GM12891 (cell line): ENCODE measurements at regions not wholly inside any gene's neighbourhood (a gene's known extent, or its start where the extent isn't known, plus 50 kb on each side); places are given as distances from the start of the nearest gene placed in this dataset.

ENCODE experiments used
- DNase-seq: peaks from one replicate; pipeline ENCODE4 v3.0.0; 2011; ENCODE audit warnings: low spot score; ENCODE audit not compliant: insufficient read length
- FAIRE-seq: peaks from 2 replicates; lab custom pipeline; 2011; peaks lifted over from hg19 to GRCh38; lab: Jason Lieb, UNC
- PAX5 ChIP-seq: IDR thresholded peaks from 2 replicates; pipeline ENCODE4 v1.6.1; 2011; ENCODE audit warnings: low read length, moderate library complexity, mild to moderate bottlenecking; ENCODE audit not compliant: insufficient read depth, severe bottlenecking
- POLR2A ChIP-seq: IDR thresholded peaks from 2 replicates; pipeline ENCODE4 v1.6.1; 2011; ENCODE audit warnings: low read depth, low read length, control low read depth
- POLR2AphosphoS5 ChIP-seq: IDR thresholded peaks from 2 replicates; pipeline ENCODE4 v1.6.1; 2011; ENCODE audit warnings: low read depth, low read length, control low read depth
- POU2F2 ChIP-seq: IDR thresholded peaks from 2 replicates; pipeline ENCODE4 v1.6.1; 2011; ENCODE audit warnings: low read depth, mild to moderate bottlenecking, control low read depth, low read length, moderate library complexity
- SPI1 ChIP-seq: IDR thresholded peaks from 2 replicates; pipeline ENCODE4 v1.6.1; 2011; ENCODE audit warnings: low read depth, low read length, control low read depth
- TAF1 ChIP-seq: IDR thresholded peaks from 2 replicates; pipeline ENCODE4 v1.6.1; 2011; ENCODE audit warnings: low read depth, low read length, control low read depth

GRCh38 chr4:175456131-175456530 lies 355.9 kb downstream of the GPM6A start:
- FAIRE-seq (no peak), DNase-seq (no peak)
- TF ChIP-seq POU2F2, result no peak
- no peak for TF ChIP-seq TAF1
- TF ChIP-seq SPI1, result no peak
- TF ChIP-seq POLR2AphosphoS5, result no peak
- TF ChIP-seq POLR2A, result no peak
- no peak for TF ChIP-seq PAX5

GRCh38 chr4:175457956-175458355 lies 354.1 kb downstream of the GPM6A start:
- DNase-seq (no peak), FAIRE-seq (no peak)
- no peak for TF ChIP-seq TAF1
- no peak for TF ChIP-seq SPI1
- no peak for TF ChIP-seq POLR2A
- no peak for TF ChIP-seq PAX5
- no peak for TF ChIP-seq POLR2AphosphoS5
- TF ChIP-seq POU2F2, result no peak

- TF ChIP-seq TAF1 (no peak), POU2F2 (no peak), POLR2A (no peak), PAX5 (no peak), POLR2AphosphoS5 (no peak), SPI1 (no peak)
Measured at GRCh38 chr4:175459571-175459970, 352.5 kb downstream of the GPM6A start.

GRCh38 chr4:175460414-175460813 lies 351.6 kb downstream of the GPM6A start:
- FAIRE-seq (no peak), DNase-seq (no peak)
- TF ChIP-seq POLR2A (no peak), POU2F2 (no peak), POLR2AphosphoS5 (no peak), PAX5 (no peak), SPI1 (no peak), TAF1 (no peak)

More at GRCh38 chr4:175459571-175459970, 352.5 kb downstream of the GPM6A start:
- FAIRE-seq (no peak), DNase-seq (no peak)

GRCh38 chr4:175469514-175469913 lies 342.6 kb downstream of the GPM6A start:
- TF ChIP-seq TAF1 (no peak), POLR2A (no peak), POU2F2 (no peak), SPI1 (no peak), PAX5 (no peak), POLR2AphosphoS5 (no peak)
- DNase-seq (no peak), FAIRE-seq (no peak)

- DNase-seq (no peak), FAIRE-seq (no peak)
- TF ChIP-seq POLR2AphosphoS5 (no peak), TAF1 (no peak), SPI1 (no peak), POU2F2 (no peak), POLR2A (no peak), PAX5 (no peak)
Measured at GRCh38 chr4:175470131-175470530, 341.9 kb downstream of the GPM6A start.

- DNase-seq (no peak), FAIRE-seq (no peak)
- TF ChIP-seq POLR2AphosphoS5 (no peak), TAF1 (no peak), POLR2A (no peak), PAX5 (no peak), POU2F2 (no peak), SPI1 (no peak)
Measured at GRCh38 chr4:175480404-175480803, 331.7 kb downstream of the GPM6A start.

- FAIRE-seq, result no peak
- TF ChIP-seq POU2F2, result no peak
- TF ChIP-seq PAX5, result no peak
- no peak for TF ChIP-seq SPI1
- no peak for TF ChIP-seq POLR2A
- no peak for TF ChIP-seq TAF1
- TF ChIP-seq POLR2AphosphoS5, result no peak
- DNase-seq, result no peak
Measured at GRCh38 chr4:175499735-175500352, 312.2 kb downstream of the GPM6A start.

- FAIRE-seq (no peak), DNase-seq (no peak)
- TF ChIP-seq POLR2A, result no peak
- no peak for TF ChIP-seq POLR2AphosphoS5
- TF ChIP-seq TAF1, result no peak
- no peak for TF ChIP-seq PAX5
- no peak for TF ChIP-seq SPI1
- no peak for TF ChIP-seq POU2F2
Measured at GRCh38 chr4:175504318-175504717, 307.7 kb downstream of the GPM6A start.
